MCF 10A (cell line): ENCODE measurements at regions not wholly inside any gene's neighbourhood (a gene's known extent, or its start where the extent isn't known, plus 50 kb on each side); places are given as distances from the start of the nearest gene placed in this dataset.
A peak's percentile ranks its signal among the peaks of the same experiment; 100 is the strongest.

Experiments used
- BruUV-seq: library from RNA; stranded (reverse); fragments of 400-500 nt; replicated peaks from 2 replicates; lab custom pipeline; 2021; lab: Mats Ljungman, UMichigan
- CTCF ChIA-PET: fragments of 300-600 bp; sonication (Branson Sonifier 250); formaldehyde crosslinking; extraction: SDS; loops from one replicate; lab custom pipeline; 2021; ENCODE audit warnings: antibody characterized with exemption, inconsistent platforms; lab: Yijun Ruan, JAX
- POLR2A ChIA-PET: fragments of 300-600, 350-650 bp; sonication (Branson Sonifier 250); formaldehyde crosslinking; extraction: SDS; loops from one replicate; lab custom pipeline; 2020; ENCODE audit warnings: antibody characterized with exemption, inconsistent platforms; lab: Yijun Ruan, JAX
- DNase-seq: peaks from one replicate; pipeline ENCODE4 v3.0.0-alpha.2; 2018; ENCODE audit not compliant: unreplicated experiment
- H3K27ac Mint-ChIP-seq: one replicate; pipeline ENCODE4 v1.8.0; 2022; ENCODE audit warnings: mild to moderate bottlenecking, low read depth, mixed read lengths; ENCODE audit not compliant: unreplicated experiment
- H3K27me3 Mint-ChIP-seq: one replicate; pipeline ENCODE4 v1.8.0; 2022; ENCODE audit warnings: mixed read lengths; ENCODE audit not compliant: insufficient read depth, unreplicated experiment
- H3K36me3 Mint-ChIP-seq: one replicate; pipeline ENCODE4 v1.8.0; 2022; ENCODE audit warnings: mild to moderate bottlenecking, moderate library complexity, mixed read lengths; ENCODE audit not compliant: insufficient read depth, unreplicated experiment
- H3K4me1 Mint-ChIP-seq: one replicate; pipeline ENCODE4 v1.8.0; 2022; ENCODE audit warnings: mixed read lengths; ENCODE audit not compliant: insufficient read depth, unreplicated experiment
- H3K4me3 Mint-ChIP-seq: one replicate; pipeline ENCODE4 v1.8.0; 2022; ENCODE audit warnings: mild to moderate bottlenecking, moderate library complexity, mixed read lengths; ENCODE audit not compliant: unreplicated experiment
- H3K9me3 Mint-ChIP-seq: one replicate; pipeline ENCODE4 v1.8.0; 2022; ENCODE audit warnings: mixed read lengths; ENCODE audit not compliant: unreplicated experiment
- CTCF ChIP-seq: fragments of 200-600 bp; IDR thresholded peaks from one replicate; pipeline ENCODE4 v1.8.0; 2022; ENCODE audit warnings: antibody characterized with exemption, mild to moderate bottlenecking; ENCODE audit not compliant: unreplicated experiment
- intact Hi-C: fragments of 100-400 bp; cut with micrococcal nuclease; formaldehyde crosslinking; loops from 2 replicates; pipeline ENCODE4 v1.14.1; 2022

GRCh38 chr1:79207786-79208185, 201.3 kb upstream of the ADGRL4 start:
- CTCF ChIA-PET, result no interaction called here
- Mint-ChIP-seq H3K36me3 (no peaks in the 10 kb centered on the region), H3K9me3 (peaks cover 6% of the 10 kb centered on the region), H3K4me1 (peaks cover 11% of the 10 kb centered on the region), H3K27me3 (no peaks in the 10 kb centered on the region), H3K4me3 (no peak overlapping the region), H3K27ac (no peak overlapping the region)
- DNase-seq, result no peak
- intact Hi-C loops, result no loop called here
- BruUV-seq, result no TSS peak
- POLR2A ChIA-PET, result no interaction called here
- no peak for TF ChIP-seq CTCF

- Mint-ChIP-seq H3K9me3 (peaks cover 6% of the 10 kb centered on the region), H3K27me3 (no peaks in the 10 kb centered on the region), H3K36me3 (no peaks in the 10 kb centered on the region), H3K27ac (no peak overlapping the region), H3K4me1 (peaks cover 11% of the 10 kb centered on the region), H3K4me3 (no peak overlapping the region)
- intact Hi-C loops, result no loop called here
- POLR2A ChIA-PET, result no interaction called here
- CTCF ChIA-PET, result no interaction called here
- no peak for TF ChIP-seq CTCF
- BruUV-seq, result no TSS peak
- DNase-seq, result no peak
These were observed 200.8 kb upstream of the ADGRL4 start for GRCh38 chr1:79207331-79207730.

- Mint-ChIP-seq H3K4me3 (no peak overlapping the region), H3K9me3 (no peaks in the 10 kb centered on the region), H3K4me1 (peaks cover 11% of the 10 kb centered on the region), H3K27ac (no peak overlapping the region), H3K36me3 (no peaks in the 10 kb centered on the region), H3K27me3 (no peaks in the 10 kb centered on the region)
- POLR2A ChIA-PET, result no interaction called here
- intact Hi-C loops, result no loop called here
- no peak for DNase-seq
- TF ChIP-seq CTCF, result no peak
- CTCF ChIA-PET, result no interaction called here
- BruUV-seq, result no TSS peak
These were observed 198.4 kb upstream of the ADGRL4 start for GRCh38 chr1:79204779-79205479.

- BruUV-seq, result no TSS peak
- no peaks in the 10 kb centered on the region for H3K36me3 Mint-ChIP-seq
- no peak for TF ChIP-seq CTCF
- no peaks in the 10 kb centered on the region for H3K27me3 Mint-ChIP-seq
- H3K4me1 Mint-ChIP-seq, result peaks cover 7% of the 10 kb centered on the region
- peak; percentile 70 for DNase-seq
- intact Hi-C loops, result loop anchor here (10.0 kb wide), 1 partner anchor 1196 kb away; no protein-coding TSS in a partner anchor
- POLR2A ChIA-PET, result interaction anchor here (1.5 to 1.7 kb wide), 3 partner anchors 10 to 359 kb away, joined by 6 read pairs; no protein-coding TSS in a partner anchor
- H3K4me3 Mint-ChIP-seq, result no peak overlapping the region
- CTCF ChIA-PET, result interaction anchor here (0.7 to 9.0 kb wide), 5 partner anchors 10 to 581 kb away, joined by 3 to 91 read pairs (median 4); no protein-coding TSS in a partner anchor
- no peaks in the 10 kb centered on the region for H3K9me3 Mint-ChIP-seq
- H3K27ac Mint-ChIP-seq, result peak overlapping the region; percentile 86
These were observed 192.3 kb upstream of the ADGRL4 start for GRCh38 chr1:79198832-79199231.
